H1 (cell line): ENCODE measurements at regions not wholly inside any gene's neighbourhood (a gene's known extent, or its start where the extent isn't known, plus 50 kb on each side); places are given as distances from the start of the nearest gene placed in this dataset.
"Not testable (repeated sequence)": the region's sequence is repeated elsewhere in the genome, so short reads cannot be mapped to it uniquely, and the experiment has no call there.

Experiments
- BCL11A ChIP-seq, 2 experiments: IDR thresholded peaks; one replicate each; pipeline ENCODE4 v1.6.1; 2011; ENCODE audit warnings: low read depth in 2 of 2, low read length in 2 of 2, mild to moderate bottlenecking in 2 of 2
- EP300 ChIP-seq, 2 experiments: IDR thresholded peaks; 1 replicate in 1 of 2; 2 replicates in 1 of 2; pipeline ENCODE4 v1.6.1; 2011 to 2012; ENCODE audit warnings: low read depth in 2 of 2, low read length in 2 of 2, mild to moderate bottlenecking in 2 of 2, borderline replicate concordance in 1 of 2, inconsistent platforms in 1 of 2, moderate library complexity in 1 of 2

DNA sequence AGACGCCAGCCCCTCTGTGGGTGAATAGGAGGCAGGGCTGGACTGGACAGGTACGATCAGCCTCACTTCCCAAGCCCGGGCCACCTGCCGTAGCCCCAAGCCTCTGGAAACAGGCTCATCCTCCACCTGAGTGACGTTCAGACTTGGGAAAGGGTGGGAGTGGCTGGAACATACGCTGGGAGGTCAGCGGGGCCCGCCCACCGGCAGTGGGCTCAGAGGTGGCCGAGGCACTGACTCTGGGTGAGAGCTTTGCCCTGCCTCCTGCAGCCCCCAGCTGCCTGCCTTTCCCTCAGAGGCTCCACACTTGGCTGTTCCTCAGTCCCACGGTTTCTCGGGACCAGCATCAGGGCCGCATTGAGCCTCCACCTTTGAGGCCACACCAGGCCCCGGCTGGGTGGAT lies 123.8 kb upstream of the FOXD4L5 start:
- TF ChIP-seq BCL11A (IDR thresholded peaks at IDR 0.05; ENCODE audit: low read depth in 2 of 2, low read length in 2 of 2); EP300 (IDR thresholded peaks at IDR 0.05; ENCODE audit: borderline replicate concordance in 1 of 2, low read depth in 2 of 2, low read length in 2 of 2): not testable (repeated sequence)
